ENCODE measurements at regions not wholly inside any gene's neighbourhood (a gene's known extent, or its start where the extent isn't known, plus 50 kb on each side); places are given as distances from the start of the nearest gene placed in this dataset.

DNA sequence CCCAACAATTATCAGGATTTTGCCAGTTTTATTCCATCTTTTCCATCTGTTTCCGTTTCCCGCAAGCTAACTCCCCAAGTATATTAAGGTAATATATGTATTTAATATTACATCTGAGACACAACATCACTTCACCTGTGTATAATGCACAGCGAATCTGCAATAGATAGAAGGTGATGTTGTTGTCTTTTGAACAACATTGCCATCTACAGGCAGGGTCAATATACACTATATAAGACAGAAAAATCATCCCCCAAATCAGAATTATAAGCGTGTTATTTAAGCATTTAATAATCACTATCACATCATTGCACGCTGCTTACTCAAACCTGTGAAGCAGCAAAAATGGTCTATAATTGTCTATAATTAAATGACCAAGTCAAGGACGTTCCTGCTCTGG, 1115.5 kb downstream of the NLGN4X start:
- ATAC-seq (no peak), FAIRE-seq (no peak), DNase-seq (ENCODE audit: extremely low read depth in 1 of 4, low spot score in 3 of 4) (peak in 2 of 4 experiments; percentile 1 to 2)
- POLR2A ChIA-PET: no interaction called here
- intact Hi-C loops (cut with micrococcal nuclease) (loop anchor here (5.0 kb wide), 1 partner anchor 566 kb away; no protein-coding TSS in a partner anchor), in situ Hi-C loops (cut with MboI) (no loop called here)
- H3K27me3 ChIP-seq (ENCODE audit: control insufficient read depth in 2 of 2, insufficient read depth in 2 of 2, low read length in 2 of 2): no peaks in the 10 kb centered on the region
- H3K4me3 ChIP-seq: no peak overlapping the region
- BruUV-seq (replicated peaks): no TSS peak
- 0% methylated on average over 5 of the region's 6 CpGs for WGBS (ENCODE audit: insufficient coverage, low coverage, missing lambda C conversion rate)
- H3K27ac ChIP-seq (ENCODE audit: extremely low read depth, low read depth, low read length): no peak overlapping the region
- H3K79me2 ChIP-seq (ENCODE audit: control insufficient read depth, insufficient read depth, low read length): no peaks in the 10 kb centered on the region
- CTCF ChIA-PET (ENCODE audit: low intra/inter-chr PET ratio): no interaction called here
- H3K9me1 ChIP-seq (ENCODE audit: control insufficient read depth, insufficient read depth, low read length): no peaks in the 10 kb centered on the region
- H3K9ac ChIP-seq (ENCODE audit: insufficient read depth in 1 of 2, low read depth in 2 of 2, low read length in 2 of 2): no peak overlapping the region
- H2AFZ ChIP-seq (ENCODE audit: low read depth, low read length): no peak overlapping the region
- H3K36me3 ChIP-seq (ENCODE audit: control insufficient read depth, insufficient read depth, low read length): no peaks in the 10 kb centered on the region
- TF ChIP-seq RAD21 (CRISPR knock-in tag; conservative IDR thresholded peaks at IDR 0.05 in 1 of 2, IDR thresholded peaks at IDR 0.05 in 1 of 2) (peak in 1 of 2 experiments; percentile 39; a peak in 3 of 4 replicates), GABPB1 (CRISPR knock-in tag; IDR thresholded peaks at IDR 0.05) (no peak), NR3C1 (CRISPR knock-in tag; IDR thresholded peaks at IDR 0.05) (no peak), U2AF2 (optimal IDR thresholded peaks at IDR 0.05; ENCODE audit: low read depth, low read length) (no peak), ZNF143 (CRISPR knock-in tag; IDR thresholded peaks at IDR 0.05) (no peak), CHD4 (IDR thresholded peaks at IDR 0.05; ENCODE audit: insufficient read depth, insufficient replicate concordance, low read depth, low read length, poor library complexity, severe bottlenecking) (no peak), PML (IDR thresholded peaks at IDR 0.05; ENCODE audit: low read length) (no peak)
- TF ChIP-seq, protein P1, sequence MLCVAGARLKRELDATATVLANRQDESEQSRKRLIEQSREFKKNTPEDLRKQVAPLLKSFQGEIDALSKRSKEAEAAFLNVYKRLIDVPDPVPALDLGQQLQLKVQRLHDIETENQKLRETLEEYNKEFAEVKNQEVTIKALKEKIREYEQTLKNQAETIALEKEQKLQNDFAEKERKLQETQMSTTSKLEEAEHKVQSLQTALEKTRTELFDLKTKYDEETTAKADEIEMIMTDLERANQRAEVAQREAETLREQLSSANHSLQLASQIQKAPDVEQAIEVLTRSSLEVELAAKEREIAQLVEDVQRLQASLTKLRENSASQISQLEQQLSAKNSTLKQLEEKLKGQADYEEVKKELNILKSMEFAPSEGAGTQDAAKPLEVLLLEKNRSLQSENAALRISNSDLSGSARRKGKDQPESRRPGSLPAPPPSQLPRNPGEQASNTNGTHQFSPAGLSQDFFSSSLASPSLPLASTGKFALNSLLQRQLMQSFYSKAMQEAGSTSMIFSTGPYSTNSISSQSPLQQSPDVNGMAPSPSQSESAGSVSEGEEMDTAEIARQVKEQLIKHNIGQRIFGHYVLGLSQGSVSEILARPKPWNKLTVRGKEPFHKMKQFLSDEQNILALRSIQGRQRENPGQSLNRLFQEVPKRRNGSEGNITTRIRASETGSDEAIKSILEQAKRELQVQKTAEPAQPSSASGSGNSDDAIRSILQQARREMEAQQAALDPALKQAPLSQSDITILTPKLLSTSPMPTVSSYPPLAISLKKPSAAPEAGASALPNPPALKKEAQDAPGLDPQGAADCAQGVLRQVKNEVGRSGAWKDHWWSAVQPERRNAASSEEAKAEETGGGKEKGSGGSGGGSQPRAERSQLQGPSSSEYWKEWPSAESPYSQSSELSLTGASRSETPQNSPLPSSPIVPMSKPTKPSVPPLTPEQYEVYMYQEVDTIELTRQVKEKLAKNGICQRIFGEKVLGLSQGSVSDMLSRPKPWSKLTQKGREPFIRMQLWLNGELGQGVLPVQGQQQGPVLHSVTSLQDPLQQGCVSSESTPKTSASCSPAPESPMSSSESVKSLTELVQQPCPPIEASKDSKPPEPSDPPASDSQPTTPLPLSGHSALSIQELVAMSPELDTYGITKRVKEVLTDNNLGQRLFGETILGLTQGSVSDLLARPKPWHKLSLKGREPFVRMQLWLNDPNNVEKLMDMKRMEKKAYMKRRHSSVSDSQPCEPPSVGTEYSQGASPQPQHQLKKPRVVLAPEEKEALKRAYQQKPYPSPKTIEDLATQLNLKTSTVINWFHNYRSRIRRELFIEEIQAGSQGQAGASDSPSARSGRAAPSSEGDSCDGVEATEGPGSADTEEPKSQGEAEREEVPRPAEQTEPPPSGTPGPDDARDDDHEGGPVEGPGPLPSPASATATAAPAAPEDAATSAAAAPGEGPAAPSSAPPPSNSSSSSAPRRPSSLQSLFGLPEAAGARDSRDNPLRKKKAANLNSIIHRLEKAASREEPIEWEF (CRISPR knock-in tag; IDR thresholded peaks at IDR 0.05): no peak
- no peaks in the 10 kb centered on the region for H3K9me3 ChIP-seq (replicated peaks; ENCODE audit: control insufficient read depth, insufficient read depth, low read depth, low read length)
- H3K4me1 ChIP-seq (replicated peaks in 1 of 2; ENCODE audit: control insufficient read depth in 2 of 2, insufficient read depth in 2 of 2, low read length in 2 of 2): no peaks in the 10 kb centered on the region
- H3K4me2 ChIP-seq (ENCODE audit: insufficient read depth, low read length): no peak overlapping the region
- H4K20me1 ChIP-seq (replicated peaks; ENCODE audit: control insufficient read depth, insufficient read depth, low read length): no peaks in the 10 kb centered on the region
